ENCODE measurements at regions not wholly inside any gene's neighbourhood (a gene's known extent, or its start where the extent isn't known, plus 50 kb on each side); places are given as distances from the start of the nearest gene placed in this dataset.

DNA sequence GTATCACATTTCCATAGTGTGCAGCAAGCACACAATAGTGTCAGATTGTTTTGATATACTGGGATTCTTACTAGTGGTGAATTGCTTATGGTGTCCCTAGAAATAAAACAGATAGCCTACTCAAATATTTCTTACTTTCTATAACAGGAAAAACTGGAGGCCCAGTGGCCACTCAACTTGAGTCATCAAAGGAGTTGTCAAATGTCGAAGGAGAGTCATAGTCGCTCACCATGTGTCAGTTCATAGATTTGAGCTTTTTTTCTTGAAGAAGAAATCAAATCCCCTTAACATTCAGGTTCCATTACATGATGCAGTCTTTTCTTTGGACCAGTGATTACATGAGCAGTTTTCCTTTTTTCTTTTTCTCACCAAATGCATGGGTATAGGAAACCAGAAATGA lies 1271.0 kb downstream of the RAPGEF2 start:
- no peak for TF ChIP-seq POLR2A (IDR thresholded peaks at IDR 0.05)
- TF ChIP-seq, protein P1, sequence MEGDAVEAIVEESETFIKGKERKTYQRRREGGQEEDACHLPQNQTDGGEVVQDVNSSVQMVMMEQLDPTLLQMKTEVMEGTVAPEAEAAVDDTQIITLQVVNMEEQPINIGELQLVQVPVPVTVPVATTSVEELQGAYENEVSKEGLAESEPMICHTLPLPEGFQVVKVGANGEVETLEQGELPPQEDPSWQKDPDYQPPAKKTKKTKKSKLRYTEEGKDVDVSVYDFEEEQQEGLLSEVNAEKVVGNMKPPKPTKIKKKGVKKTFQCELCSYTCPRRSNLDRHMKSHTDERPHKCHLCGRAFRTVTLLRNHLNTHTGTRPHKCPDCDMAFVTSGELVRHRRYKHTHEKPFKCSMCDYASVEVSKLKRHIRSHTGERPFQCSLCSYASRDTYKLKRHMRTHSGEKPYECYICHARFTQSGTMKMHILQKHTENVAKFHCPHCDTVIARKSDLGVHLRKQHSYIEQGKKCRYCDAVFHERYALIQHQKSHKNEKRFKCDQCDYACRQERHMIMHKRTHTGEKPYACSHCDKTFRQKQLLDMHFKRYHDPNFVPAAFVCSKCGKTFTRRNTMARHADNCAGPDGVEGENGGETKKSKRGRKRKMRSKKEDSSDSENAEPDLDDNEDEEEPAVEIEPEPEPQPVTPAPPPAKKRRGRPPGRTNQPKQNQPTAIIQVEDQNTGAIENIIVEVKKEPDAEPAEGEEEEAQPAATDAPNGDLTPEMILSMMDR (IDR thresholded peaks at IDR 0.05), result no peak

Data from lower leg skin (tissue), 3 donors.